ENCODE measurements at regions not wholly inside any gene's neighbourhood (a gene's known extent, or its start where the extent isn't known, plus 50 kb on each side); places are given as distances from the start of the nearest gene placed in this dataset.

GRCh38 chr6:99036672-99037071 lies 88.9 kb upstream of the FBXL4 start:
- DNase-seq = no peak

DNA sequence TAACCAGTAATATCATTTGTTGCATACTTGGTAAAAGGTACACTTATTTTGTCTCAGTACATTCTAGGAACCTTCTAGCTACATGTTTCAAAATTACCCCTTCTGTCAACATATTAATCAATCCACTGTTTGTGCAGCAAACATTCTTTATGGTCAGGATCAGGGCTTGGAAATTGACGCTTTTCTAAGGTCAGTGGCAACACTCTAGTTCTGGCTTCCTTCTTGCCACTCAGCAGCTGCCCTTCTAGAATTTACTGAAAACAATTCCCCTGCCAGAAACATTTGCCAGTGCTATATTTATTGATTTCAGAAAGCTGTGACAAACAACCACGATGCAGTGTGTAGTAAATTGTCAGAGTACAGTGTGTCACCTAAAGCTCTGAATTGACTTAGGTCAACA lies 84.7 kb upstream of the FBXL4 start:
- DNase-seq = no peak

DNA sequence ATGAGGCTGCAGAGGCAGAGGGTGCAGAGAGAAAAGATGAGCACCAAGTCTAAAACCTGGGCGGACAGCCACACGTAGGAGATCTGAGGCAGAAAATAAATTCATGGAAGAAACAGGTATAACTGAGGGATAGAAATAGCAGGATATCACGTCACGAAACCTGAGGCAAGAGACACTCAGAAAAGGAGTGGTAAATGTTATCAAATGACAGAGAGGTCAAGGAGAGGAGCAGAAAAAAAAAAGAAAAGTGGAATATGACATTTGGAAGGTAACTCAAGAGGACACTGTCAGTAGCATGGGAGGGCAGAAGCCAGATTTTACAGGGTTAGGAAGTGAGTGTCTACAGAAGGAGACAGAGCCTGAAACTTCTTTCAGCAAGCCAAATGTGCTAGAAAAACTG lies 84.2 kb upstream of the FBXL4 start:
- no peak for DNase-seq

GRCh38 chr6:99030915-99031314 lies 83.2 kb upstream of the FBXL4 start:
- peak; percentile 40 for DNase-seq

- DNase-seq = no peak
These were observed 78.4 kb upstream of the FBXL4 start for GRCh38 chr6:99026135-99026534.

- DNase-seq = no peak
These were observed 76.3 kb upstream of the FBXL4 start for GRCh38 chr6:99024089-99024488.

GRCh38 chr6:99022039-99022609 lies 74.4 kb upstream of the FBXL4 start:
- DNase-seq = no peak

DNA sequence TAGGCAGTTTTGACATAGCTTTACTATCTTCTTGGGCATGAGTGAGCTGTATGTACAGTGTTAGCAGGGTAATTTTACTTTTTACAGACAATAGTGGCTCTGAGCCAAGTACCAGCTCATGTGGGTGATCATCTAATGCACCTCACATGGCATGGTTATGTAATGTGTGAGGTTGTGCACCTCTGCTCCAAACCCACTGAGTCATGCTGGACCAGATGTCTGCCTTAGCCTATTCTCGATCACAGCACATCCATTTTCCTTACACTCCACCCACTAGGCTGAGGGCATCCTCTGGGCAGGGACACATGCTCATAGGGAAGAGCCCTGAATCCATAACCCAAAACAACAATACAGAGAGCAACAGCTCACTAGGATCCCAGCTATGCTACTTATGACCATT lies 71.6 kb upstream of the FBXL4 start:
- DNase-seq = no peak

- no peak for DNase-seq
These were observed 69.4 kb upstream of the FBXL4 start for GRCh38 chr6:99017150-99017549.

GRCh38 chr6:99016355-99016754 lies 68.6 kb upstream of the FBXL4 start:
- no peak for DNase-seq

DNA sequence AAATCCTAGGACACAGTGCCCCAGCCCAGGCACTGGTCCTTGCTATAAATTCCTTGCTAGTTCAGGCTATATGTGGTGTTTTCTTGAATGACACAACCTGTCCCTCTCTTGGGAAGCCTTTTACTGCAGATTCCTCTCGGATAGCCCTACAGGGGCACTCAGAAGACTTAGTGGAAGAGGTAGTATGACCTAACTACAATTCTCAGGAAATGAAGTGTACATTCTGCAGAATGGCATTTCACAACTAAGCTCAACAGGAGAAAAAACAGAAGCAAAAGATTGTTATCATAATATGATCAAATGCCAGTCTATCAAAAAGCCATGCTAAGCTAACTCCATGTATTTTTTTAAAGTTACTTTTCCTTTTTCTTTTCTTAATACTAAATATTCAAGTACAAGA lies 66.3 kb upstream of the FBXL4 start:
- DNase-seq = no peak

GRCh38 chr6:99013661-99014060 lies 65.9 kb upstream of the FBXL4 start:
- no peak for DNase-seq

DNA sequence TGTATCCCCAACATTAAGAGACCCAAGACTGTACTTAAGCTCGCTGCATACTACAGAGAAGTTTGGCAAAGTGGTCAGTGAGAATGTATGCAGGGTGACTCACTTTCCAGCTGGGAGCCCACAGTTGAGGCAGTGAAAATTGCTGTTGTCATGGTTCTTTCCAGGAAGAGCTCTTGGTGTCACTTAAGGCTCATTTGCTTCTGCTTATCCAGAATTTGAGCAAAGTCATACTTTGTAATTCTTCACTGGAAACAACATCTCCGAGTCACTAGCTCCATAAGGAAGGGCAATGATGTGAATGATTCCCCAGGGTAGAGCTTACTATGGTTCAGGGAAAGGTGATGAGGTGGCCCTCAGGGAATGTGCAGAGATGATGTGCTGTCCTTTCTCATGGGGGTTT lies 65.4 kb upstream of the FBXL4 start:
- DNase-seq = no peak

- no peak for DNase-seq
These were observed 63.4 kb upstream of the FBXL4 start for GRCh38 chr6:99011151-99011550.

DNA sequence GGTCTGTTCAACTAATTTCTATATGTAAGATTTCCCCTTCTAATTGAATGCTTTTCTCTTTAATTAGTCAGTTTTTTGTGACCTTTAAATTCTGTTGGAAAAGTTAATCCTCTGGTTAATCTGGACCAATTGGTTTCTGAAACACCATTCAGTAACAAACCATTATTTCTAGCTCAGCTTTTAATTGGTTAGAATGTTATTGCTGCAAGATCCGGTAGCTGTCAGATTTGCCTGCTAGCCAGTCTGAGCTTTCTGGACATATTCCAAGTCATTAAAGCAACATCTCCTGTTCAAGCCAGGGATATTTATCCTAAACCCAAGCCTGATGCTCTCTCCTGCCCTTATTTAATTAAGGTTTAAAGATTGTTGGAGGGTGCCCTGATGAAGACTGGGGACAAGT lies 55.1 kb upstream of the FBXL4 start:
- no peak for DNase-seq

DNA sequence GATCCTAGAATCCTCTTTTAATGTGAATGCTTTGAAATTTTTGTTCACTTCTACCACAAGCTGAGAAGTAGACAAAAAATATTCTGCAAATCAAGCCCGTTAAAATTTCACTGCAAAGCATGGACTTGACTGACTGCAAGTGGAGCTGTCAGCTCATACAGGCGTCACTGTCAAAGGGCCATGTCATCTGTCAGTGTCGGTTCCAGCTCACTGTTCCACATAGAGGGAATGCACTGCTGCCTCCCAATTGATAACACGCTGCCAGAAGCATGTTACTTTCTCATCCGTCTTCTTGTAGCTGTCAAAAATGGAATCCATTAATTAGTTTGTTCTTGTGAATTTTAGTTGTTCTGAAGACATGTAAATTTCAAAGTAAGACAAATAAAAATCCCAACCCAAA lies 50.4 kb upstream of the FBXL4 start:
- no peak for DNase-seq

All from NCI-H146 (cell line).